Chondrocyte (in vitro differentiated cells): ENCODE measurements at regions not wholly inside any gene's neighbourhood (a gene's known extent, or its start where the extent isn't known, plus 50 kb on each side); places are given as distances from the start of the nearest gene placed in this dataset.

Source experiments
- DNase-seq: peaks from one replicate; pipeline ENCODE4 v3.0.0; 2021; ENCODE audit warnings: mixed read lengths, low spot score
- H3K27ac Mint-ChIP-seq: one replicate; pipeline ENCODE4 v1.8.0; 2021; ENCODE audit warnings: mild to moderate bottlenecking, moderate library complexity, mixed read lengths; ENCODE audit not compliant: unreplicated experiment
- H3K27me3 Mint-ChIP-seq: 2 replicates; pipeline ENCODE4 v1.8.0; 2021; ENCODE audit warnings: low read depth, mixed read lengths
- H3K36me3 Mint-ChIP-seq: 2 replicates; pipeline ENCODE4 v1.8.0; 2021; ENCODE audit warnings: low read depth, mixed read lengths
- H3K4me1 Mint-ChIP-seq: 2 replicates; pipeline ENCODE4 v1.8.0; 2021; ENCODE audit warnings: low read depth, mild to moderate bottlenecking, mixed read lengths
- H3K4me3 Mint-ChIP-seq: one replicate; pipeline ENCODE4 v1.8.0; 2021; ENCODE audit warnings: mild to moderate bottlenecking, moderate library complexity, mixed read lengths; ENCODE audit not compliant: unreplicated experiment
- H3K9me3 Mint-ChIP-seq: 2 replicates; pipeline ENCODE4 v1.8.0; 2021; ENCODE audit warnings: low read depth, mixed read lengths
- CTCF ChIP-seq: fragments of 200-600 bp; sonication (generic); IDR thresholded peaks from 2 replicates; pipeline ENCODE4 v1.5.0; 2021; ENCODE audit warnings: antibody characterized with exemption, mild to moderate bottlenecking, moderate library complexity

GRCh38 chr3:5666455-5666854 lies 478.9 kb downstream of the EDEM1 start:
- no peaks in the 10 kb centered on the region for H3K36me3 Mint-ChIP-seq
- TF ChIP-seq CTCF: no peak
- no peaks in the 10 kb centered on the region for H3K4me1 Mint-ChIP-seq
- no peak overlapping the region for H3K27ac Mint-ChIP-seq
- DNase-seq: no peak
- no peaks in the 10 kb centered on the region for H3K27me3 Mint-ChIP-seq
- no peak overlapping the region for H3K4me3 Mint-ChIP-seq
- H3K9me3 Mint-ChIP-seq: peaks cover 41% of the 10 kb centered on the region

- Mint-ChIP-seq H3K27ac (no peak overlapping the region), H3K36me3 (no peaks in the 10 kb centered on the region), H3K27me3 (no peaks in the 10 kb centered on the region), H3K4me3 (no peak overlapping the region), H3K4me1 (no peaks in the 10 kb centered on the region), H3K9me3 (peaks cover 12% of the 10 kb centered on the region)
- no peak for TF ChIP-seq CTCF
- no peak for DNase-seq
These were observed 486.0 kb downstream of the EDEM1 start for GRCh38 chr3:5673521-5673920.

- H3K4me3 Mint-ChIP-seq: no peak overlapping the region
- no peak for TF ChIP-seq CTCF
- H3K27me3 Mint-ChIP-seq: no peaks in the 10 kb centered on the region
- no peak for DNase-seq
- H3K27ac Mint-ChIP-seq: no peak overlapping the region
- H3K4me1 Mint-ChIP-seq: no peaks in the 10 kb centered on the region
- H3K9me3 Mint-ChIP-seq: peaks cover 17% of the 10 kb centered on the region
- H3K36me3 Mint-ChIP-seq: no peaks in the 10 kb centered on the region
These were observed 487.8 kb downstream of the EDEM1 start for GRCh38 chr3:5675319-5675718.

GRCh38 chr3:5677555-5677954 lies 490.0 kb downstream of the EDEM1 start:
- Mint-ChIP-seq H3K9me3 (peaks cover 17% of the 10 kb centered on the region), H3K27me3 (no peaks in the 10 kb centered on the region), H3K4me1 (no peaks in the 10 kb centered on the region), H3K27ac (no peak overlapping the region), H3K36me3 (no peaks in the 10 kb centered on the region), H3K4me3 (no peak overlapping the region)
- TF ChIP-seq CTCF: no peak
- DNase-seq: no peak

GRCh38 chr3:5678248-5678647 lies 490.7 kb downstream of the EDEM1 start:
- no peaks in the 10 kb centered on the region for H3K36me3 Mint-ChIP-seq
- TF ChIP-seq CTCF: no peak
- peaks cover 17% of the 10 kb centered on the region for H3K9me3 Mint-ChIP-seq
- no peak overlapping the region for H3K27ac Mint-ChIP-seq
- no peak overlapping the region for H3K4me3 Mint-ChIP-seq
- no peak for DNase-seq
- H3K27me3 Mint-ChIP-seq: no peaks in the 10 kb centered on the region
- H3K4me1 Mint-ChIP-seq: no peaks in the 10 kb centered on the region
